ENCODE measurements at regions not wholly inside any gene's neighbourhood (a gene's known extent, or its start where the extent isn't known, plus 50 kb on each side); places are given as distances from the start of the nearest gene placed in this dataset.

GRCh38 chr19:31147234-31147633 is 202.0 kb downstream of the TSHZ3 start:
- no peaks in the 10 kb centered on the region for H4K20me1 ChIP-seq (ENCODE audit: insufficient read depth, low read length)
- H3K27ac ChIP-seq (ENCODE audit: low read depth, low read length, poor library complexity, severe bottlenecking) = no peak overlapping the region
- no TSS peak for BruUV-seq (replicated peaks)
- no peak for DNase-seq (ENCODE audit: low spot score)
- ChIA-PET POLR2A (no interaction called here), CTCF (ENCODE audit: unreplicated experiment) (no interaction called here)
- H3K4me3 ChIP-seq (ENCODE audit: low read depth, low read length, poor library complexity, severe bottlenecking) = no peak overlapping the region
- intact Hi-C loops (cut with micrococcal nuclease; ENCODE audit: unreplicated experiment) = no loop called here
- no peak overlapping the region for H3K4me2 ChIP-seq (ENCODE audit: low read length)
- TF ChIP-seq EZH2phosphoT487 (IDR thresholded peaks at IDR 0.05; ENCODE audit: borderline replicate concordance, low read depth, low read length) (no peak), CTCF (conservative IDR thresholded peaks at IDR 0.05; ENCODE audit: low read length) (no peak)
- H3K9me3 ChIP-seq (ENCODE audit: low read length) = no peaks in the 10 kb centered on the region
- no peaks in the 10 kb centered on the region for H3K79me2 ChIP-seq (ENCODE audit: insufficient read depth, low read depth, low read length)
- H3K36me3 ChIP-seq (ENCODE audit: insufficient read depth, low read length) = no peaks in the 10 kb centered on the region
- no peaks in the 10 kb centered on the region for H3K4me1 ChIP-seq (ENCODE audit: insufficient read depth, low read length, poor library complexity, severe bottlenecking)
- H2AFZ ChIP-seq (ENCODE audit: low read length) = no peak overlapping the region
- H3K9me2 ChIP-seq (ENCODE audit: insufficient read depth, low read length) = no peaks in the 10 kb centered on the region

GRCh38 chr19:31146546-31147183 is 202.6 kb downstream of the TSHZ3 start:
- H4K20me1 ChIP-seq (ENCODE audit: insufficient read depth, low read length) = no peaks in the 10 kb centered on the region
- ChIA-PET CTCF (ENCODE audit: unreplicated experiment) (no interaction called here), POLR2A (no interaction called here)
- no peak overlapping the region for H3K4me2 ChIP-seq (ENCODE audit: low read length)
- no peak overlapping the region for H3K27ac ChIP-seq (ENCODE audit: low read depth, low read length, poor library complexity, severe bottlenecking)
- no peak overlapping the region for H2AFZ ChIP-seq (ENCODE audit: low read length)
- H3K79me2 ChIP-seq (ENCODE audit: insufficient read depth, low read depth, low read length) = no peaks in the 10 kb centered on the region
- no peak for DNase-seq (ENCODE audit: low spot score)
- intact Hi-C loops (cut with micrococcal nuclease; ENCODE audit: unreplicated experiment) = no loop called here
- H3K9me3 ChIP-seq (ENCODE audit: low read length) = no peaks in the 10 kb centered on the region
- no peaks in the 10 kb centered on the region for H3K9me2 ChIP-seq (ENCODE audit: insufficient read depth, low read length)
- no peak for TF ChIP-seq CTCF (conservative IDR thresholded peaks at IDR 0.05; ENCODE audit: low read length)
- TF ChIP-seq EZH2phosphoT487 (IDR thresholded peaks at IDR 0.05; ENCODE audit: borderline replicate concordance, low read depth, low read length) = no peak
- no peaks in the 10 kb centered on the region for H3K36me3 ChIP-seq (ENCODE audit: insufficient read depth, low read length)
- BruUV-seq (replicated peaks) = no TSS peak
- H3K4me1 ChIP-seq (ENCODE audit: insufficient read depth, low read length, poor library complexity, severe bottlenecking) = no peaks in the 10 kb centered on the region
- no peak overlapping the region for H3K4me3 ChIP-seq (ENCODE audit: low read depth, low read length, poor library complexity, severe bottlenecking)

GRCh38 chr19:31146015-31146414 is 203.2 kb downstream of the TSHZ3 start:
- no peaks in the 10 kb centered on the region for H4K20me1 ChIP-seq (ENCODE audit: insufficient read depth, low read length)
- ChIA-PET CTCF (ENCODE audit: unreplicated experiment) (no interaction called here), POLR2A (interaction anchor here (0.8 kb wide), 1 partner anchor 907 kb away, joined by 3 read pairs; no protein-coding TSS in a partner anchor)
- H2AFZ ChIP-seq (ENCODE audit: low read length) = no peak overlapping the region
- H3K4me1 ChIP-seq (ENCODE audit: insufficient read depth, low read length, poor library complexity, severe bottlenecking) = no peaks in the 10 kb centered on the region
- no peaks in the 10 kb centered on the region for H3K9me2 ChIP-seq (ENCODE audit: insufficient read depth, low read length)
- no peaks in the 10 kb centered on the region for H3K36me3 ChIP-seq (ENCODE audit: insufficient read depth, low read length)
- no peaks in the 10 kb centered on the region for H3K9me3 ChIP-seq (ENCODE audit: low read length)
- no peaks in the 10 kb centered on the region for H3K79me2 ChIP-seq (ENCODE audit: insufficient read depth, low read depth, low read length)
- no peak for DNase-seq (ENCODE audit: low spot score)
- H3K27ac ChIP-seq (ENCODE audit: low read depth, low read length, poor library complexity, severe bottlenecking) = no peak overlapping the region
- H3K4me2 ChIP-seq (ENCODE audit: low read length) = no peak overlapping the region
- no TSS peak for BruUV-seq (replicated peaks)
- intact Hi-C loops (cut with micrococcal nuclease; ENCODE audit: unreplicated experiment) = no loop called here
- TF ChIP-seq CTCF (conservative IDR thresholded peaks at IDR 0.05; ENCODE audit: low read length) (no peak), EZH2phosphoT487 (IDR thresholded peaks at IDR 0.05; ENCODE audit: borderline replicate concordance, low read depth, low read length) (no peak)
- H3K4me3 ChIP-seq (ENCODE audit: low read depth, low read length, poor library complexity, severe bottlenecking) = no peak overlapping the region
